HG03025 (cell line): ENCODE measurements at regions not wholly inside any gene's neighbourhood (a gene's known extent, or its start where the extent isn't known, plus 50 kb on each side); places are given as distances from the start of the nearest gene placed in this dataset.
"Not testable (repeated sequence)": the region's sequence is repeated elsewhere in the genome, so short reads cannot be mapped to it uniquely, and the experiment has no call there.

Experiments used
- ATAC-seq: cut with Tn5 transposase; IDR thresholded peaks from one replicate; pipeline ENCODE4 v1.9.1; 2021; ENCODE audit warnings: mild to moderate bottlenecking, moderate library complexity; ENCODE audit not compliant: unreplicated experiment, low FRiP score

- ATAC-seq = no peak
Measured at GRCh38 chr12:47493801-47494200, 212.0 kb downstream of the RPAP3 start.

- ATAC-seq = no peak
Measured at GRCh38 chr12:47491516-47492305, 214.1 kb downstream of the RPAP3 start.

GRCh38 chr12:47488888-47489287 is 216.9 kb downstream of the RPAP3 start:
- no peak for ATAC-seq

GRCh38 chr12:47481041-47481440 is 224.8 kb downstream of the RPAP3 start:
- ATAC-seq = no peak

GRCh38 chr12:47478426-47478825 is 227.4 kb downstream of the RPAP3 start:
- ATAC-seq = no peak

GRCh38 chr12:47473091-47473490 is 232.7 kb downstream of the RPAP3 start:
- no peak for ATAC-seq

- ATAC-seq = not testable (repeated sequence)
Measured at GRCh38 chr12:47470349-47470748, 235.5 kb downstream of the RPAP3 start.

GRCh38 chr12:47463918-47464317 is 241.9 kb downstream of the RPAP3 start:
- not testable (repeated sequence) for ATAC-seq

- ATAC-seq = no peak
Measured at GRCh38 chr12:47458279-47458678, 247.6 kb downstream of the RPAP3 start.

GRCh38 chr12:47449797-47450196 is 256.0 kb downstream of the RPAP3 start:
- ATAC-seq = no peak

GRCh38 chr12:47442310-47442709 is 263.5 kb downstream of the RPAP3 start:
- no peak for ATAC-seq

- no peak for ATAC-seq
Measured at GRCh38 chr12:47441490-47441889, 264.3 kb downstream of the RPAP3 start.

GRCh38 chr12:47438175-47438574 is 267.7 kb downstream of the RPAP3 start:
- ATAC-seq = no peak

GRCh38 chr12:47437570-47437969 is 268.3 kb downstream of the RPAP3 start:
- no peak for ATAC-seq

GRCh38 chr12:47433876-47434275 is 272.0 kb downstream of the RPAP3 start:
- no peak for ATAC-seq

GRCh38 chr12:47426678-47427309 is 279.0 kb downstream of the RPAP3 start:
- not testable (repeated sequence) for ATAC-seq

GRCh38 chr12:47422611-47423010 is 283.2 kb downstream of the RPAP3 start:
- ATAC-seq = no peak

- no peak for ATAC-seq
Measured at GRCh38 chr12:47419497-47419896, 286.3 kb downstream of the RPAP3 start.

GRCh38 chr12:47417955-47418354 is 287.9 kb downstream of the RPAP3 start:
- no peak for ATAC-seq

GRCh38 chr12:47417121-47417520 is 288.7 kb downstream of the RPAP3 start:
- ATAC-seq = no peak

GRCh38 chr12:47415054-47415453 is 290.8 kb downstream of the RPAP3 start:
- no peak for ATAC-seq

GRCh38 chr12:47414511-47414910 is 291.3 kb downstream of the RPAP3 start:
- ATAC-seq = no peak
